NT2/D1 (cell line): ENCODE measurements at regions not wholly inside any gene's neighbourhood (a gene's known extent, or its start where the extent isn't known, plus 50 kb on each side); places are given as distances from the start of the nearest gene placed in this dataset.

ENCODE experiments used
- SUZ12 ChIP-seq: IDR thresholded peaks from 2 replicates; pipeline ENCODE4 v1.6.1; 2011; ENCODE audit not compliant: insufficient read length, insufficient read depth; ENCODE audit errors: extremely low read depth
- YY1 ChIP-seq: IDR thresholded peaks from 2 replicates; pipeline ENCODE4 v1.6.1; 2011; ENCODE audit not compliant: insufficient read length, insufficient read depth

GRCh38 chr6:23306251-23306950 lies 737.0 kb downstream of the HDGFL1 start:
- TF ChIP-seq SUZ12 (no peak), YY1 (no peak)
